ENCODE measurements at regions not wholly inside any gene's neighbourhood (a gene's known extent, or its start where the extent isn't known, plus 50 kb on each side); places are given as distances from the start of the nearest gene placed in this dataset.

GRCh38 chr10:36053775-36054174 is 411.7 kb upstream of the FZD8 start:
- Histone ChIP-seq H2AFZ (ENCODE audit: control insufficient read depth, low read depth, low read length) (no peak overlapping the region), H3K27ac (ENCODE audit: control insufficient read depth, insufficient read depth) (no peak overlapping the region), H3K9ac (ENCODE audit: control insufficient read depth, insufficient read depth, low read length) (no peak overlapping the region), H3K9me3 (replicated peaks; ENCODE audit: control insufficient read depth, insufficient read depth, low read length) (no peaks in the 10 kb centered on the region), H3K4me3 (no peak overlapping the region), H3K79me2 (ENCODE audit: control insufficient read depth, insufficient read depth, low read length) (no peaks in the 10 kb centered on the region), H3K36me3 (ENCODE audit: control insufficient read depth in 2 of 2, insufficient read depth in 2 of 2, low read length in 1 of 2) (no peaks in the 10 kb centered on the region), H3K4me2 (ENCODE audit: control insufficient read depth, insufficient read depth) (no peak overlapping the region), H4K20me1 (ENCODE audit: control insufficient read depth, insufficient read depth) (no peaks in the 10 kb centered on the region), H3K27me3 (replicated peaks in 1 of 2; ENCODE audit: control insufficient read depth in 2 of 2, insufficient read depth in 2 of 2, low read length in 1 of 2) (no peaks in the 10 kb centered on the region), H3K4me1 (ENCODE audit: control insufficient read depth, insufficient read depth, low read length) (no peaks in the 10 kb centered on the region)
- DNase-seq (ENCODE audit: low read depth, low spot score) (no peak), FAIRE-seq (no peak), ATAC-seq (no peak)
- TF ChIP-seq MEF2B (IDR thresholded peaks at IDR 0.05; ENCODE audit: partially characterized antibody, poor library complexity, severe bottlenecking): no peak
- no peak for TF ChIP-seq KDM1A (IDR thresholded peaks at IDR 0.05; ENCODE audit: borderline replicate concordance)
- TF ChIP-seq ASH2L (IDR thresholded peaks at IDR 0.05; ENCODE audit: borderline replicate concordance, low read depth): no peak
- TF ChIP-seq ZNF622 (IDR thresholded peaks at IDR 0.05): no peak
- TF ChIP-seq E2F4 (IDR thresholded peaks at IDR 0.05; ENCODE audit: low read depth, low read length): no peak
- no peak for TF ChIP-seq SRF (IDR thresholded peaks at IDR 0.05; ENCODE audit: low read depth in 2 of 2, low read length in 2 of 2)
- TF ChIP-seq BCL3 (IDR thresholded peaks at IDR 0.05; ENCODE audit: borderline replicate concordance, insufficient read depth, low read depth, low read length, poor library complexity, severe bottlenecking): no peak
- TF ChIP-seq NR2C1 (IDR thresholded peaks at IDR 0.05): no peak
- no peak for TF ChIP-seq NFYA (IDR thresholded peaks at IDR 0.05; ENCODE audit: borderline replicate concordance, low read depth, low read length)
- TF ChIP-seq SMC3 (IDR thresholded peaks at IDR 0.05; ENCODE audit: borderline replicate concordance, low read length): no peak
- TF ChIP-seq ZBTB4 (CRISPR knock-in tag; IDR thresholded peaks at IDR 0.05): no peak
- no peak for TF ChIP-seq HCFC1 (IDR thresholded peaks at IDR 0.05; ENCODE audit: low read length)
- no peak for TF ChIP-seq YBX1 (IDR thresholded peaks at IDR 0.05)
- no peak for TF ChIP-seq NBN (IDR thresholded peaks at IDR 0.05)
- POLR2A ChIA-PET: no interaction called here
- RAD21 ChIA-PET (ENCODE audit: unreplicated experiment): no interaction called here
- intact Hi-C loops (cut with micrococcal nuclease; ENCODE audit: unreplicated experiment) (no loop called here), in situ Hi-C loops (cut with MboI) (no loop called here)
- BruUV-seq (replicated peaks): no TSS peak
- SMC1A ChIA-PET (ENCODE audit: uncharacterized antibody, unreplicated experiment): interaction anchor here (1.5 kb wide), 1 partner anchor 11 kb away, joined by 3 read pairs; no protein-coding TSS in a partner anchor
- CTCF ChIA-PET: no interaction called here
- 0% methylated on average over 4 of the region's 4 CpGs for WGBS (ENCODE audit: insufficient coverage, insufficient replicate concordance, low lambda C conversion rate, missing lambda C conversion rate)
